ENCODE measurements at regions not wholly inside any gene's neighbourhood (a gene's known extent, or its start where the extent isn't known, plus 50 kb on each side); places are given as distances from the start of the nearest gene placed in this dataset.

DNA sequence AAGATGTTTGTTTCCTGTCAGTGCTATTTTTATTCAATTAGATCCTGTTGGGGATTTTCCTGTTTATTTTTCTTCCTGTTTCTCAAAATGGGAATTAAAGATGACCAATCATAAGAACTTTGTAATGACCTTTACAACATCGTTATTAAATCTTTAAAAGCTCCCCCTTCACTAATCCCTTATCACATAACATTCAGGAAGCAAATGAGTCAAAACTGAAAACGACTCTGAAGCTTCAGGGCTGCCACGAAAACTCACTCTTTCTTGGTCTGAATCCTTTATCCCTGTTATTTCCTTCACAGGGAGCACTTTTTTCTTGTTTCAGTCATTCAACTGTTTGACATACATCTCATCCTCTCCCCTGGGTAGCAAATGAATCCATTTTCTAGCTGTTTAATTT is 75.8 kb upstream of the MB21D2 start:
- TF ChIP-seq, protein P1, sequence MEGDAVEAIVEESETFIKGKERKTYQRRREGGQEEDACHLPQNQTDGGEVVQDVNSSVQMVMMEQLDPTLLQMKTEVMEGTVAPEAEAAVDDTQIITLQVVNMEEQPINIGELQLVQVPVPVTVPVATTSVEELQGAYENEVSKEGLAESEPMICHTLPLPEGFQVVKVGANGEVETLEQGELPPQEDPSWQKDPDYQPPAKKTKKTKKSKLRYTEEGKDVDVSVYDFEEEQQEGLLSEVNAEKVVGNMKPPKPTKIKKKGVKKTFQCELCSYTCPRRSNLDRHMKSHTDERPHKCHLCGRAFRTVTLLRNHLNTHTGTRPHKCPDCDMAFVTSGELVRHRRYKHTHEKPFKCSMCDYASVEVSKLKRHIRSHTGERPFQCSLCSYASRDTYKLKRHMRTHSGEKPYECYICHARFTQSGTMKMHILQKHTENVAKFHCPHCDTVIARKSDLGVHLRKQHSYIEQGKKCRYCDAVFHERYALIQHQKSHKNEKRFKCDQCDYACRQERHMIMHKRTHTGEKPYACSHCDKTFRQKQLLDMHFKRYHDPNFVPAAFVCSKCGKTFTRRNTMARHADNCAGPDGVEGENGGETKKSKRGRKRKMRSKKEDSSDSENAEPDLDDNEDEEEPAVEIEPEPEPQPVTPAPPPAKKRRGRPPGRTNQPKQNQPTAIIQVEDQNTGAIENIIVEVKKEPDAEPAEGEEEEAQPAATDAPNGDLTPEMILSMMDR (IDR thresholded peaks at IDR 0.05): no peak
- TF ChIP-seq POLR2A (IDR thresholded peaks at IDR 0.05): no peak
- TF ChIP-seq EP300 (IDR thresholded peaks at IDR 0.05): no peak
